ENCODE measurements at regions not wholly inside any gene's neighbourhood (a gene's known extent, or its start where the extent isn't known, plus 50 kb on each side); places are given as distances from the start of the nearest gene placed in this dataset.
"Not testable (repeated sequence)": the region's sequence is repeated elsewhere in the genome, so short reads cannot be mapped to it uniquely, and the experiment has no call there.

- Histone ChIP-seq H3K9ac (ENCODE audit: insufficient read depth in 1 of 2, low read length in 2 of 2) (no peak overlapping the region), H3K27me3 (ENCODE audit: control insufficient read depth in 3 of 3, insufficient read depth in 3 of 3, low read length in 2 of 3) (no peaks in the 10 kb centered on the region), H3K27ac (ENCODE audit: low read depth in 1 of 2, low read length in 1 of 2) (no peak overlapping the region), H3K9me3 (ENCODE audit: control insufficient read depth in 4 of 4, insufficient read depth in 3 of 4, low read length in 3 of 4) (no peaks in the 10 kb centered on the region), H3K4me1 (ENCODE audit: control insufficient read depth in 5 of 5, insufficient read depth in 5 of 5, low read length in 5 of 5) (no peaks in the 10 kb centered on the region), H3K36me3 (ENCODE audit: control insufficient read depth in 4 of 4, insufficient read depth in 4 of 4, low read length in 4 of 4) (no peaks in the 10 kb centered on the region), H3K4me3 (no peak overlapping the region)
- no peak for TF ChIP-seq CTCF (IDR thresholded peaks at IDR 0.05; ENCODE audit: control extremely low read depth, extremely low read depth)
- WGBS, 2 donors: 89 to 93% methylated on average over 2 of the region's 2 CpGs
- no peak for ATAC-seq (ENCODE audit: insufficient read depth, low FRiP score)
- DNase-seq: no peak
Observed at GRCh38 chr4:29762151-29762550, 958.0 kb upstream of the PCDH7 start.

GRCh38 chr4:29770627-29771026 is 949.5 kb upstream of the PCDH7 start:
- DNase-seq: no peak
- Histone ChIP-seq H3K9me3 (ENCODE audit: control insufficient read depth in 4 of 4, insufficient read depth in 3 of 4, low read length in 3 of 4) (peaks cover 0 to 5% (median 0%) of the 10 kb centered on the region in 4 donors), H3K9ac (ENCODE audit: insufficient read depth in 1 of 2, low read length in 2 of 2) (no peak overlapping the region), H3K36me3 (ENCODE audit: control insufficient read depth in 4 of 4, insufficient read depth in 4 of 4, low read length in 4 of 4) (no peaks in the 10 kb centered on the region), H3K4me1 (ENCODE audit: control insufficient read depth in 5 of 5, insufficient read depth in 5 of 5, low read length in 5 of 5) (no peaks in the 10 kb centered on the region), H3K4me3 (no peak overlapping the region), H3K27me3 (ENCODE audit: control insufficient read depth in 3 of 3, insufficient read depth in 3 of 3, low read length in 2 of 3) (no peaks in the 10 kb centered on the region), H3K27ac (ENCODE audit: low read depth in 1 of 2, low read length in 1 of 2) (no peak overlapping the region)
- no peak for TF ChIP-seq CTCF (IDR thresholded peaks at IDR 0.05; ENCODE audit: control extremely low read depth, extremely low read depth)
- ATAC-seq (ENCODE audit: insufficient read depth, low FRiP score): no peak
- 65 to 89% methylated on average over 2 of the region's 2 CpGs for WGBS, 2 donors

- H3K4me1 ChIP-seq (ENCODE audit: control insufficient read depth in 5 of 5, insufficient read depth in 5 of 5, low read length in 5 of 5); H3K9me3 ChIP-seq (ENCODE audit: control insufficient read depth in 4 of 4, insufficient read depth in 3 of 4, low read length in 3 of 4); DNase-seq; ATAC-seq (ENCODE audit: insufficient read depth, low FRiP score); H3K36me3 ChIP-seq (ENCODE audit: control insufficient read depth in 4 of 4, insufficient read depth in 4 of 4, low read length in 4 of 4); H3K4me3 ChIP-seq; H3K27me3 ChIP-seq (ENCODE audit: control insufficient read depth in 3 of 3, insufficient read depth in 3 of 3, low read length in 2 of 3); H3K27ac ChIP-seq (ENCODE audit: low read depth in 1 of 2, low read length in 1 of 2); H3K9ac ChIP-seq (ENCODE audit: insufficient read depth in 1 of 2, low read length in 2 of 2): not testable (repeated sequence)
- 80 to 88% methylated on average over 2 of the region's 2 CpGs for whole genome bisulfite sequencing, 2 donors
Observed at GRCh38 chr4:29788123-29788522, 932.0 kb upstream of the PCDH7 start.

GRCh38 chr4:29805245-29805644 is 914.9 kb upstream of the PCDH7 start:
- WGBS, 2 donors: 27 to 33% methylated on average over 2 of the region's 2 CpGs
- Histone ChIP-seq H3K9ac (ENCODE audit: insufficient read depth in 1 of 2, low read length in 2 of 2) (no peak overlapping the region), H3K4me1 (ENCODE audit: control insufficient read depth in 5 of 5, insufficient read depth in 5 of 5, low read length in 5 of 5) (no peaks in the 10 kb centered on the region), H3K27ac (ENCODE audit: low read depth in 1 of 2, low read length in 1 of 2) (no peak overlapping the region), H3K36me3 (ENCODE audit: control insufficient read depth in 4 of 4, insufficient read depth in 4 of 4, low read length in 4 of 4) (no peaks in the 10 kb centered on the region), H3K4me3 (no peak overlapping the region), H3K27me3 (ENCODE audit: control insufficient read depth in 3 of 3, insufficient read depth in 3 of 3, low read length in 2 of 3) (no peaks in the 10 kb centered on the region), H3K9me3 (ENCODE audit: control insufficient read depth in 4 of 4, insufficient read depth in 3 of 4, low read length in 3 of 4) (peaks cover 0 to 6% (median 0%) of the 10 kb centered on the region in 4 donors)
- ATAC-seq (ENCODE audit: insufficient read depth, low FRiP score) (no peak), DNase-seq (peak in 2 of 3 donors; percentile 38 to 44)
- no peak for TF ChIP-seq CTCF (IDR thresholded peaks at IDR 0.05; ENCODE audit: control extremely low read depth, extremely low read depth)
